ENCODE measurements at regions not wholly inside any gene's neighbourhood (a gene's known extent, or its start where the extent isn't known, plus 50 kb on each side); places are given as distances from the start of the nearest gene placed in this dataset.

DNA sequence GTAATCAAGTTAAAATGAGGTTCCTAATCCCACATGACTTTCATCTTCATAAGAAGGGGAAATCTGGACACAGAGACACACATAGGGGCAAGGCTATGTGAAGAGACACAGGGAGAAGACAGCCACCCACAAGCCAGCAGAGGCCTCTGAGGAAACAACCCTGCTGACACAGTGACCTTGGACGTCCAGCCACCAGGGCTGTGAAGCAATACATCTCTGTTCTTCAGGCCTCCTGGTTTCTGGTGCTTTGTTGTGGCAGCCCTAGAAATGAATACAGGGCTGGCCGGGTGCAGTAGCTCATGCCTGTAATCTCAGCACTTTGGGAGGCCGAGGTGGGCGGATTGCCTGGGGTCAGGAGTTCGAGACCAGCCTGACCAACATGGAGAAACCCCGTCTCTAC, 183.9 kb downstream of the CXCL12 start:
- H3K27ac ChIP-seq (ENCODE audit: low read length) = no peak overlapping the region
- 98% methylated on average over 6 of the region's 6 CpGs for WGBS (ENCODE audit: insufficient coverage)

DNA sequence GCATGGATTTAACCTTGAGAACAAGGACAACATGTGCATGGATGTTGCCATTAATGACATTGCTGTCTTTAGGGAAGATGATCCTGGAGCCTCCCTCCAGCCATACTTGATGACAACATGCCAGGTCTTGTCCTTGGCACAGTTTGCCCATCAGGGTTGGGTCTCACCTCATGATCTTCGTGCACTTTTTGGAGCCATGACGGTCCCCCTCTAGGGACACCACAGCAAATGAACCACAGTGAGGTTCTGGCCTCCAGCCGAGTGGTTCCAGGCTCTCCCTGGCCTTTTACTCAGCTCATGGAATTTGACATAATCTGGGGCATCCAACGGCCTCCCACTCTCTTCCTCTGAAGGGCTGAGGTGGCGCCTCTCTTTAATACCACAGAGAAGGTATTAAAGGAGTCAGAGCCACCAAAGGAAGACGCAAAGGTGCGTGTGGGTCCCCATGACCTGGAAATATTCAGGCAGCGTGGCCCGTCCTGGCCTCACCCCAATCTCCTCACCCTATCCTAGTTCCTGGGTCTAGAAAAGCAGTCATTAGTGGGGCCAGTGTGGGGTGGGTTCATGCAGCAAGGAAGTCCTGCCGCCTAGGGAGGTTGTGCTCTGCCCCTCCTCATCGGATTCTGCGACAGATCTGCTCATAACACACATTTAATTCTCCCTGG, 184.8 kb downstream of the CXCL12 start:
- no peak overlapping the region for H3K27ac ChIP-seq (ENCODE audit: low read length)
- DNase-seq = no peak
- no peaks in the 10 kb centered on the region for H3K27me3 ChIP-seq (ENCODE audit: control insufficient read depth, insufficient read depth, low read length)
- H3K9me3 ChIP-seq (replicated peaks; ENCODE audit: control insufficient read depth, low read depth, low read length) = no peaks in the 10 kb centered on the region
- peaks cover 21% of the 10 kb centered on the region for H3K4me1 ChIP-seq (ENCODE audit: control insufficient read depth, insufficient read depth, low read length)
- H3K4me3 ChIP-seq (ENCODE audit: low read length) = no peak overlapping the region
- WGBS (ENCODE audit: insufficient coverage) = 95% methylated on average over 4 of the region's 12 CpGs
- no peaks in the 10 kb centered on the region for H3K36me3 ChIP-seq (ENCODE audit: control insufficient read depth, insufficient read depth, low read length)

More for the DNA sequence above, 183.9 kb downstream of the CXCL12 start:
- Histone ChIP-seq H3K36me3 (ENCODE audit: control insufficient read depth, insufficient read depth, low read length) (no peaks in the 10 kb centered on the region), H3K9me3 (replicated peaks; ENCODE audit: control insufficient read depth, low read depth, low read length) (no peaks in the 10 kb centered on the region), H3K27me3 (ENCODE audit: control insufficient read depth, insufficient read depth, low read length) (no peaks in the 10 kb centered on the region), H3K4me3 (ENCODE audit: low read length) (no peak overlapping the region), H3K4me1 (ENCODE audit: control insufficient read depth, insufficient read depth, low read length) (peaks cover 17% of the 10 kb centered on the region)
- no peak for DNase-seq

DNA sequence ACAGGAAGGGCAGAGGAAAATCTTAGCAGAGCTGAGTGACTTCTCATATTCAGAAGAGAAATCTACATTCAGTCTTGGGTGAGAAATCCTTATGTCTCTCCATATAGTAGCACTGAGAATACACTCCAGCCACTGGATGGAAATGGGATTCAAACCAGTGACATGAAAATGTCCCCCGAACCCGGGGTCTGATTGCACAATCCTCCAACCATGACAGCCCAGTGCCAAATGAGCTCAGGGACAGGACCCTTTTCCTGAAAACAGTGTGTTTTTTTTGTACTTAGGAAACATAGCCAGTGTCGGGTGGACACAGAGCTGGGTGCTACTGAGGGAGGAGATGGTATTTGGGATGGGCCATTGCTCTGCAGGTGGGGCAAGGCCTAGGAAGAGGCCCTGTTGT, 185.6 kb downstream of the CXCL12 start:
- Histone ChIP-seq H3K27ac (ENCODE audit: low read length) (no peak overlapping the region), H3K36me3 (ENCODE audit: control insufficient read depth, insufficient read depth, low read length) (no peaks in the 10 kb centered on the region), H3K4me1 (ENCODE audit: control insufficient read depth, insufficient read depth, low read length) (peaks cover 23% of the 10 kb centered on the region), H3K27me3 (ENCODE audit: control insufficient read depth, insufficient read depth, low read length) (no peaks in the 10 kb centered on the region), H3K4me3 (ENCODE audit: low read length) (no peak overlapping the region), H3K9me3 (replicated peaks; ENCODE audit: control insufficient read depth, low read depth, low read length) (no peaks in the 10 kb centered on the region)
- DNase-seq = no peak
- 83% methylated on average over 1 of the region's 3 CpGs for WGBS (ENCODE audit: insufficient coverage)

DNA sequence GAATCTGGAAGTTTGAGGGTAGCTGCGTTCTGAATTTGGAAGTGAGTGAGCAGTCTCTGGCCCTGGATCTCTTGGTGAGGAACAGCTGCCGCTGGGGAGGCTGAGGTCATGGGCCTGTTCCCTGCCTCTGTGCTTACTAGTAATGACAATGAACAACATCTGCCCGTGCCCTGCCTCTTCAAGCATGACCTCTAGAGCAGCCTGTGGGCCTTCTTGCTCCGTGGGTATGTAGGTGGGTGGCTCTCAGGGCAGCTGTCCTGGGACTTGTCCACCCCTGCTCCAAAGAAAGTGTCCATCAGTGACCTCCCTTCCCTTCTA, 186.2 kb downstream of the CXCL12 start:
- no peaks in the 10 kb centered on the region for H3K27me3 ChIP-seq (ENCODE audit: control insufficient read depth, insufficient read depth, low read length)
- H3K4me1 ChIP-seq (ENCODE audit: control insufficient read depth, insufficient read depth, low read length) = peaks cover 25% of the 10 kb centered on the region
- 47% methylated on average over 2 of the region's 4 CpGs for WGBS (ENCODE audit: insufficient coverage)
- no peak overlapping the region for H3K4me3 ChIP-seq (ENCODE audit: low read length)
- peak; percentile 52 for DNase-seq
- no peaks in the 10 kb centered on the region for H3K9me3 ChIP-seq (replicated peaks; ENCODE audit: control insufficient read depth, low read depth, low read length)
- no peaks in the 10 kb centered on the region for H3K36me3 ChIP-seq (ENCODE audit: control insufficient read depth, insufficient read depth, low read length)
- no peak overlapping the region for H3K27ac ChIP-seq (ENCODE audit: low read length)

DNA sequence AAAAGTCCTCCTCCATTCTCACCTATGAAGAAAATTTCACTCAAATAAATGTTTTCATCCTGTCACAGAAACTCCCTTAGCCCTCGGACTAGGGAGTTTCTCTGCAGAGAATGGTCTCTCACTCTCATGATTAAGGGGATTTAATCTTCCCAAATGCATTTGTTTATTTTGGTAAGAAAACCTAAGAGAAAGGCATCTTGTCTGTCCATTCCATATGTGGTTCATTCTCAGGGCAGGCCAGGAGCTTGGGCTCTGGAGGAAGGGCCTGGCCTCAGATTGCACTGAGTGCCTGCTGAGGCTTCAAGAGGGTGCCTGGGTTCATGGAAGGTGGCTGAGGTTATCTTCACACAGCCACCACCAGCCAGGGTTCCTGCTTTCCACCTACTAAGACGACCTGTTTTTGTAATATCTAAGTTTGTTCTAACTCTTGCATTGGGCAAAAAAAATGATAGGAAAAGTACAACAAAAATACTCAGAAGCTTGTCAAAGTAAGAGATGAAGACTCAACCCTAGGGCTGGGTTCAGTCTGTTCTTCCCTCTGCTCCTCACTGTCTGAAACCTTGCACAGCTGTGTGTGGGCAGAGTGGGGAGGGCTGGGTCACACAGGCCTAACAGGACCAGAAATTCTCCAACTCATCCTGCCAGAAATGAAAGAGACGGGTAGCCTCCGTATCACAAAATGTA, 186.7 kb downstream of the CXCL12 start:
- 0% methylated on average over 1 of the region's 4 CpGs for WGBS (ENCODE audit: insufficient coverage)
- no peaks in the 10 kb centered on the region for H3K9me3 ChIP-seq (replicated peaks; ENCODE audit: control insufficient read depth, low read depth, low read length)
- H3K27ac ChIP-seq (ENCODE audit: low read length) = no peak overlapping the region
- H3K4me3 ChIP-seq (ENCODE audit: low read length) = no peak overlapping the region
- peaks cover 26% of the 10 kb centered on the region for H3K4me1 ChIP-seq (ENCODE audit: control insufficient read depth, insufficient read depth, low read length)
- no peaks in the 10 kb centered on the region for H3K27me3 ChIP-seq (ENCODE audit: control insufficient read depth, insufficient read depth, low read length)
- no peaks in the 10 kb centered on the region for H3K36me3 ChIP-seq (ENCODE audit: control insufficient read depth, insufficient read depth, low read length)
- DNase-seq = no peak

DNA sequence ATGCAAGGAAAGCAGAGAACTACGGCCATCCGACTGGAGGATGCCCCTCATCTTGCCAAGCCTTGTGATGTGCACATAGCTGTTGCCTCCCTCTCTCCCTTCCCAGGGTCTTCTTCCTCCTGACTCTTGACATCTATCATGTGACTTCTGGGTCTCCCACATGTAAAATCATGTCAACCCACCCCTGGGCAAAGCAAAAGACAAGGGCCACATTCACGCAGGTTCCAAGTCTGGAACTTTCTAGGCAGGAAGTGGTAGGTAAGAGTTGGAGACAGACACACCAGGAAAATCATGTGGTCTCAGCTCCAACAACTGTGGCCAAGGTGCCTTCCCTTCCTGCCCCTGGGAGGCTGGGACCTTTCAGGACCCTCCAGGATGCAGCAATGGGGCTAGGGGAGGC, 187.3 kb downstream of the CXCL12 start:
- H3K27ac ChIP-seq (ENCODE audit: low read length) = no peak overlapping the region
- no peak overlapping the region for H3K4me3 ChIP-seq (ENCODE audit: low read length)
- WGBS (ENCODE audit: insufficient coverage) = 93% methylated on average over 2 of the region's 3 CpGs
- H3K27me3 ChIP-seq (ENCODE audit: control insufficient read depth, insufficient read depth, low read length) = no peaks in the 10 kb centered on the region
- no peak for DNase-seq
- peaks cover 29% of the 10 kb centered on the region for H3K4me1 ChIP-seq (ENCODE audit: control insufficient read depth, insufficient read depth, low read length)
- H3K36me3 ChIP-seq (ENCODE audit: control insufficient read depth, insufficient read depth, low read length) = no peaks in the 10 kb centered on the region
- no peaks in the 10 kb centered on the region for H3K9me3 ChIP-seq (replicated peaks; ENCODE audit: control insufficient read depth, low read depth, low read length)

DNA sequence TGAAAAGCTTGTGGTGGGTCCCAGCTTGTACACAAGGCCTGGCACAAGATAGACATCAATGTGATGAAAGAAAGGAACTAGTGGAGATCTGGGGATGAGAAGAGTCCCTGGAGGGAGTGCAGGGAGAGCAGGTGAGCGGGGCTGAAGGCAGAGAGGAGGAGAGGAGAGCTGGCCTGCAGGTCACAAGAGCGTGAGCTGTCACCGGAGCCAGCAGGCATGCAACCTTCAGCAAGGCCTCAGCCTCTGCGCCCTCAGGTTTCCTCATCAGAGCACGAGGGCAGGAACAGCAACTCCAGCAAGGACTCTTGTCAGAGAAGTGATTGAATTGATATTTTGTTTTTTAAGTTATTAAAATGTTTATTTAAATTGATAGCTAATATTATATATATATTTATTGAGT, 188.6 kb downstream of the CXCL12 start:
- WGBS (ENCODE audit: insufficient coverage) = 84% methylated on average over 3 of the region's 5 CpGs
- H3K4me1 ChIP-seq (ENCODE audit: control insufficient read depth, insufficient read depth, low read length) = peaks cover 29% of the 10 kb centered on the region
- H3K27ac ChIP-seq (ENCODE audit: low read length) = no peak overlapping the region
- no peak for DNase-seq
- no peaks in the 10 kb centered on the region for H3K27me3 ChIP-seq (ENCODE audit: control insufficient read depth, insufficient read depth, low read length)
- H3K9me3 ChIP-seq (replicated peaks; ENCODE audit: control insufficient read depth, low read depth, low read length) = no peaks in the 10 kb centered on the region
- no peak overlapping the region for H3K4me3 ChIP-seq (ENCODE audit: low read length)
- H3K36me3 ChIP-seq (ENCODE audit: control insufficient read depth, insufficient read depth, low read length) = no peaks in the 10 kb centered on the region

DNA sequence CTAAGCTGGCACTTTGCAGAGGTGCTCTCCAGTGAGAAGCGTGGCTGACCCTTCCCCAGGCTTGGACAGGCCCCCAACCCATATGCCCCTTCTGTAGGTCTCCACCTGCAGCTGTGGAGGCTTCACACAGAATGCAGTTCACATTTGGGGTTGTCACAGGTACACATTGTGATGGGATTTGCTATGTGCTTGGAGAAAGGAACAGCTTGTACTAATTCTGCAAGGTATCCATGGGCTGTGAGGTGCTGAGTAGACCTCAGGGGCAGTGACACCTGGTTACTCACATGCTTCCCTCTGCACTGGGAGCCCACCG, 188.9 kb downstream of the CXCL12 start:
- H3K27me3 ChIP-seq (ENCODE audit: control insufficient read depth, insufficient read depth, low read length) = no peaks in the 10 kb centered on the region
- H3K36me3 ChIP-seq (ENCODE audit: control insufficient read depth, insufficient read depth, low read length) = no peaks in the 10 kb centered on the region
- no peak overlapping the region for H3K4me3 ChIP-seq (ENCODE audit: low read length)
- H3K9me3 ChIP-seq (replicated peaks; ENCODE audit: control insufficient read depth, low read depth, low read length) = no peaks in the 10 kb centered on the region
- DNase-seq = no peak
- no peak overlapping the region for H3K27ac ChIP-seq (ENCODE audit: low read length)
- peaks cover 29% of the 10 kb centered on the region for H3K4me1 ChIP-seq (ENCODE audit: control insufficient read depth, insufficient read depth, low read length)
- whole genome bisulfite sequencing (ENCODE audit: insufficient coverage) = 72% methylated on average over 2 of the region's 2 CpGs

DNA sequence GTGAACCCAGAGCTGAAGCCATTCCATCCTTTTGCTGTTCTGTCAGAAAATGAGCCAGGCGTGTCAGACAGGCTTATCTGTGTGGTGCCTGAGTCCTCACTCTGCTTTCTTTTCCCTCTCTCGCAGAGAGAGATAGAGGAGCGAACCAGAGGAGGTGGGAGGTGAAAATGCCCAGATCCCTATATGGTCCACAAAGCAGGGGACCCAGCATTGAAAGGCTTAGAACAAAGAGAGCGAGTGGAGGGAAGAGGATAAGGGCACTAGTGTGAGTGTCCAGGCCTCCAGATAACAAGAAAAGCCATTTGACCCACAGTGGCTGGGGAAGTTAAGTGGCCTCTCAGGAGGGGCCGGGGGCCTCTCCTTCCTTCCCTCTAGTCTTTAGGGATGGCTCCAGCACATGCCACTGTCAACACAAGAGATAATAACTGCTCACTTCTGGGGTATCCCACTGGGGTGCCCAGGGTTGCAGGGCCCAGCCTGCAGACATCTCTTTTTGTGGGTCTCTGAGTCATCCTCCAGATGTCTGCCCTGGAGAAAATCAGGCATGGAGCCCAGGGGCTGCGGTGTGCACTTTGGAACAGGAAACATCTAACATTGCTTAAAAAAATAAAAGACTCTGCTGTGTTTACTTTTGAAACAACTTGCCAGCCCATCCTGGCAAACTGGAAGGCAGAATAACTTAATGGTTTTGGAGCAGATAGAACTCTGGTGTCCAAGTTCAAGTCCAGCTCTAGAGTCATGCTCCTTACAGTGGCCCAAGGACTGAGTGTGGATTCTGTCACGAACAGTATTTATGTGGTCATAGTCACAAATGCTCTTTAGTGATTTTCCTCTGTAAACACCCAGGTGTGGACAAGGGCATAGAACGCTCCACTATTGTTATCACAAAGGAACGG, 189.5 kb downstream of the CXCL12 start:
- peak; percentile 69 for DNase-seq
- Histone ChIP-seq H3K27ac (ENCODE audit: low read length) (no peak overlapping the region), H3K4me3 (ENCODE audit: low read length) (no peak overlapping the region), H3K36me3 (ENCODE audit: control insufficient read depth, insufficient read depth, low read length) (no peaks in the 10 kb centered on the region), H3K27me3 (ENCODE audit: control insufficient read depth, insufficient read depth, low read length) (no peaks in the 10 kb centered on the region), H3K9me3 (replicated peaks; ENCODE audit: control insufficient read depth, low read depth, low read length) (no peaks in the 10 kb centered on the region), H3K4me1 (ENCODE audit: control insufficient read depth, insufficient read depth, low read length) (peaks cover 29% of the 10 kb centered on the region)
- 67% methylated on average over 5 of the region's 9 CpGs for WGBS (ENCODE audit: insufficient coverage)

DNA sequence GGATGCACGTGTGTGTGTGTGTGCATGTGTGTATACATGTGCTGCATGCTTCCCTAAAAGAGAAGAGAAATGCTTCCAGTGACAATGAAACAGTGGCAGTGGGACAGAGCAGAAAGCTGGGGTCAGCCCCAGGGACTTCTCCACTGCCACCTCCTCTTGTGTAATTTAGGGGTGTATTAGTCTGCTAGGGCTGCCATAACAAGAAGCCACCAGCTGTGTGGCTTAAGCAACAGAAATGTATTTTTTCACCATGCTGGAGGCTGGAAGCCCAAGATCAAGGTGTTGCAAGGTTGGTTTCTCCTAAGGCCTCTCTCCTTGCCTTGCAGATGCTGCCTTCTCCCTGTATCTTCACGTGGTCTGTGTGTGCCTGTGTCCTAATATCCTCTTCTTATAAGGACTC, 190.5 kb downstream of the CXCL12 start:
- Histone ChIP-seq H3K4me1 (ENCODE audit: control insufficient read depth, insufficient read depth, low read length) (peaks cover 29% of the 10 kb centered on the region), H3K27ac (ENCODE audit: low read length) (no peak overlapping the region), H3K4me3 (ENCODE audit: low read length) (no peak overlapping the region), H3K36me3 (ENCODE audit: control insufficient read depth, insufficient read depth, low read length) (no peaks in the 10 kb centered on the region), H3K27me3 (ENCODE audit: control insufficient read depth, insufficient read depth, low read length) (no peaks in the 10 kb centered on the region), H3K9me3 (replicated peaks; ENCODE audit: control insufficient read depth, low read depth, low read length) (no peaks in the 10 kb centered on the region)
- WGBS (ENCODE audit: insufficient coverage) = no CpG with 5 or more reads among the region's 2 CpGs
- no peak for DNase-seq

Measured in muscle of leg (tissue), 3 donors.